Erythroblast (primary cell): ENCODE measurements at regions not wholly inside any gene's neighbourhood (a gene's known extent, or its start where the extent isn't known, plus 50 kb on each side); places are given as distances from the start of the nearest gene placed in this dataset.

ENCODE experiments used
- GATA1 ChIP-seq: IDR thresholded peaks from 2 replicates; pipeline ENCODE4 v1.6.1; 2011; ENCODE audit warnings: low read depth, mild to moderate bottlenecking, control low read depth, low read length, moderate library complexity
- POLR2A ChIP-seq: IDR thresholded peaks from 2 replicates; pipeline ENCODE4 v1.6.1; 2011; ENCODE audit warnings: mild to moderate bottlenecking, low read length

DNA sequence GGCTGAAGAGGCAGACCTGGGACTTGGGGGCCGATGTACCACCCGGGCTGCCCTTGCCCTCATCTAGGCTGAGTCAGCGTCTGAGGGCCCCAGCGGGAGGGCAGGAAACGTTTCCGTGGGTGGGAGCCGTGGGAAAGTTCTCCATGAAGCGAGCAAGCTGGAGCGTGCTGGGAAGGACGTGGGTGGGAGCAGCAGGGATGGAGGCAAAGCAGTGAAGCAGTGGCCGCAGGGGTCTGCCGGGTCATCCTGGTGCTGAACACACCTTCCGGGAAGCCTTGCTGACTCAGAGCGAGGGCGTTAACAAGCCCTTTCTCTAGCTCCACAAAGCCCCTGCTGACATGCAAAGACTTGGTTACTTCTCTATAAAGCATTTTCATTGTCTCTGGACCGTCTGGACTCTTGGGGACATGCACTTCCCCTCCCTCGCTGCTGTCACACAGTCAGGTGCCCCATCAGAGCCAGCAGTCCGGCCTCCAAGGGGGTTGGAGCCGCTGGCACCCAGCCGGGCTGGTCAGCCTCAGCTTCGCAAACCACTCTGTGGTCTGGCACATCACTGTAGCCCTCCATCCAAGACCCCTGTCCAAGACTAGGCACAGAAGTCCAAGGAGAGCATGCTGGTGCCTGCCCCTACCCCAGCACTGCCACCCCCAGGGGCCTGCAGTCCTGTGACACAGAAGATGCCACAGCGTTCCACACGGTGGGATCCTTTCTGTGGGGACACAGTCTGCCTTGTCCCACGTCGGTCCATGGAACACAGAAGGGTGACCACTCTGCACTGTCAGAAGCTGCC lies 115.1 kb upstream of the GPC1 start:
- TF ChIP-seq POLR2A, result no peak
- no peak for TF ChIP-seq GATA1
